ENCODE measurements at regions not wholly inside any gene's neighbourhood (a gene's known extent, or its start where the extent isn't known, plus 50 kb on each side); places are given as distances from the start of the nearest gene placed in this dataset.
"Not testable (repeated sequence)": the region's sequence is repeated elsewhere in the genome, so short reads cannot be mapped to it uniquely, and the experiment has no call there.

DNA sequence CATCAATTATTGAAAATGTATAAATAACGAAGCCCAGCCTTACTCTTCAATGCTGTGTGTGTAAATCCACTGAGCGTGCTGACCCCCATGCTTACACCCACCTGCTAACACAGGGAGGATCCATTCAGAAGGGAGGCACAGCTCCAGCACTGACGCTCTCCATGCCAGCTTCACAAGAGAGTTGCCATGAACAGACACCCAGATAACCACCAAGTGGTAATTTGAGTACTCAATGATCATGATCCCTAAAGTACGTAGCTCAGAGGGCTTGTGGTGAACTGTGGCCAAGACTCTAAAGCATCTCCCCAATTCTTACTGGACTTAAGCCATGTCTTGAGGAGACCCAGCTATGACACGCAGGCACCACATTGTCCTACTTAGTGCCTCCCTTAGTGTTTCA, 98.7 kb downstream of the IGLL1 start:
- DNase-seq (ENCODE audit: low read depth, low spot score): no peak
- TF ChIP-seq, protein P1, sequence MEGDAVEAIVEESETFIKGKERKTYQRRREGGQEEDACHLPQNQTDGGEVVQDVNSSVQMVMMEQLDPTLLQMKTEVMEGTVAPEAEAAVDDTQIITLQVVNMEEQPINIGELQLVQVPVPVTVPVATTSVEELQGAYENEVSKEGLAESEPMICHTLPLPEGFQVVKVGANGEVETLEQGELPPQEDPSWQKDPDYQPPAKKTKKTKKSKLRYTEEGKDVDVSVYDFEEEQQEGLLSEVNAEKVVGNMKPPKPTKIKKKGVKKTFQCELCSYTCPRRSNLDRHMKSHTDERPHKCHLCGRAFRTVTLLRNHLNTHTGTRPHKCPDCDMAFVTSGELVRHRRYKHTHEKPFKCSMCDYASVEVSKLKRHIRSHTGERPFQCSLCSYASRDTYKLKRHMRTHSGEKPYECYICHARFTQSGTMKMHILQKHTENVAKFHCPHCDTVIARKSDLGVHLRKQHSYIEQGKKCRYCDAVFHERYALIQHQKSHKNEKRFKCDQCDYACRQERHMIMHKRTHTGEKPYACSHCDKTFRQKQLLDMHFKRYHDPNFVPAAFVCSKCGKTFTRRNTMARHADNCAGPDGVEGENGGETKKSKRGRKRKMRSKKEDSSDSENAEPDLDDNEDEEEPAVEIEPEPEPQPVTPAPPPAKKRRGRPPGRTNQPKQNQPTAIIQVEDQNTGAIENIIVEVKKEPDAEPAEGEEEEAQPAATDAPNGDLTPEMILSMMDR (IDR thresholded peaks at IDR 0.05; ENCODE audit: low read depth, low read length): no peak
- in situ Hi-C loops (cut with HindIII; ENCODE audit: low sequenced_read_pairs): no loop called here
- H3K4me3 ChIP-seq (ENCODE audit: low read depth, low read length): no peak overlapping the region

DNA sequence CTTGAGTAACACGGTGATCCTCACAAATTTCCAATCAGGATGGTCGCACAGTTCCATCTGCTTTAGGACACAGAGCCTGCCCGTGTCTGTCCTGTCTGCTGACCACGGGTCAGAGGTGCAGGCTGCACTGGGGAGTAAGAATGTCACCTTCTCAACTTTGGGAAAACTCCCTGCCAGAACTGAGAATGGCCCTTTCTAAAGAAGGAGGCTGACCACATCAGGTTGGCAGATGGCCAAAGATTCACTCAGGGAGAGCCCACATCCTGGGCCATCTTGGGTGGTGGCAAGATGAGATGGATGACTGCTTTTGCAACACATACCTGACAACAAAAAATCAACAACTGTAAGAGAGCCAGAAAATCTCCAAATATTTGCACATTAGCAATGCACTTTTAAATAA, 101.9 kb downstream of the IGLL1 start:
- H3K4me3 ChIP-seq (ENCODE audit: low read depth, low read length): no peak overlapping the region
- no peak for DNase-seq (ENCODE audit: low read depth, low spot score)
- in situ Hi-C loops (cut with HindIII; ENCODE audit: low sequenced_read_pairs): no loop called here
- TF ChIP-seq, protein P1 (IDR thresholded peaks at IDR 0.05; ENCODE audit: low read depth, low read length): no peak

DNA sequence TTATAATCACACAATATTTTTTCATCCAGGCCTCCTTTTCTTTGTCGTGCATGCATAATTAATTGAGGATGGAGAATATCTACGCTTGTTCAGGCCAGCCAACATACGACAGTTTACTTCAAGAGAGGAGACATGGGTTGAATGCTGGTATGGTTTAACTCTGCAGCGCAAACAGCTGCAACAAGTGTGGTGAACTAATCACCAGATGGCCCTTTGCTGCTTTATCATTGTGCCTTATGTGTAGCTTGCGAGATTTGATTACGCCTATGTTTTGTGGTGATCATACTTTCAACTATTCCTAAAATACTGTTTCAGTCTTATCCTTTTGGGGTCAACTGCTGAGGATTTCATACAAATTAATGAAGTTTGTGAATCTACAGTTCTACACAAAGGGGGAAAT, 105.6 kb downstream of the IGLL1 start:
- in situ Hi-C loops (cut with HindIII; ENCODE audit: low sequenced_read_pairs); DNase-seq (ENCODE audit: low read depth, low spot score); H3K4me3 ChIP-seq (ENCODE audit: low read depth, low read length): not testable (repeated sequence)

DNA sequence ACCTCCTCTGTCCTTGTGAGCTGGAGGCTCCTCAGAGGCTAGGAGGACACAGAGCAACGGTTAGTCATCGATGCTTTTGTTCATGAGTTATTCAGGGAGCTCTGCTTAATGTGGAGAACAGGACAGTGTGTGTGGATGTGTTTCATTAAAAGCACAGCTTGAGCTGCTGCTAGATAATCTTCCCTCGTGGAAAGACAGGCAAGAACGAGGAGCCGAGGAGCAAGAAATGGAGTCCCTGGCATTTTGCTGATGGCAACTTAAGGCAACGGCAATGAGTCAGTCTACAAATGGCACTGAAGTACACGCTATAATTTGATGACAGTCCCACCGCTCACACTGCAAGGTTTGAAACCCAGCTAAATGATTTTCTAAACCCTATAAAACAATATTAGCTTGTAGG, 106.2 kb downstream of the IGLL1 start:
- TF ChIP-seq, protein P1 (IDR thresholded peaks at IDR 0.05; ENCODE audit: low read depth, low read length): no peak
- in situ Hi-C loops (cut with HindIII; ENCODE audit: low sequenced_read_pairs): no loop called here
- no peak for DNase-seq (ENCODE audit: low read depth, low spot score)
- H3K4me3 ChIP-seq (ENCODE audit: low read depth, low read length): no peak overlapping the region

DNA sequence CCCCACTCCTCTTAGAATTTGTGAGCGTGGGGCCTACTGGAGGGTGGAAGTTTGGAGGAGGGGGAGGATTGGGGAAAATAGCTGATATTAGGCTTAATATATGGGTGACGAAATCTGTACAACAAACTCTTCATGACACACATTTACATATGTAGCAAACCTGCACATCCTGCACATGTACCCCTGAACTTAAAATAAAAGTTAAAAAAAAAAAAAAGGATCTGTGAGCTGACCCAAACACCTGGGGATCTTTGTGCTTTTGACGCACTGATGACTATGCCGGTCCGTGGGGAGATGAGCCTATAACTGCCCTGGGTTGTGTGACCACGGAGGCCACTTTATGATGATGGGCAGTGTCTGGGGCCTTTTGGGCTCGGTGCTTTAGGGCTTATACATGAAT, 107.7 kb downstream of the IGLL1 start:
- in situ Hi-C loops (cut with HindIII; ENCODE audit: low sequenced_read_pairs); DNase-seq (ENCODE audit: low read depth, low spot score): not testable (repeated sequence)

DNA sequence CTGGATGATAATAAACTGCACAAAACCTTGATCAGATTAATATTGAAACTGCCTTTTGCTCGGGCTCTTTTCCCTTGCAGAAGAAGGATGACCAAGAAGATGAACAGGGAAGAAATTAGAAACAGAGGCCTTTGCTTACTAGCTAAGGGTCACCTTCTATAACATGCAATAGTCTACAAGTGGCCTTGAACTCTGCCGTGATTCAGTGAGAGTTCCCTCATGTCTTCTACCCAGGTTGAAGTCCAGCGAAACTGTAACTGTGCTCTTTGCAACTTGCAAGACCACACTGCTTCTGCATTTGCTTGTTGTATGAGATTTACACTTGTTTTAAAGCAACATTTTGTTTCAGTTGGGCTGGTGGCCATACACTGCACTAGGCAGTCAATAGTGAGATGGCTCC, 108.4 kb downstream of the IGLL1 start:
- TF ChIP-seq, protein P1 (IDR thresholded peaks at IDR 0.05; ENCODE audit: low read depth, low read length): no peak
- in situ Hi-C loops (cut with HindIII; ENCODE audit: low sequenced_read_pairs): no loop called here

More for the DNA sequence above, 107.7 kb downstream of the IGLL1 start:
- H3K4me3 ChIP-seq (ENCODE audit: low read depth, low read length): not testable (repeated sequence)

DNA sequence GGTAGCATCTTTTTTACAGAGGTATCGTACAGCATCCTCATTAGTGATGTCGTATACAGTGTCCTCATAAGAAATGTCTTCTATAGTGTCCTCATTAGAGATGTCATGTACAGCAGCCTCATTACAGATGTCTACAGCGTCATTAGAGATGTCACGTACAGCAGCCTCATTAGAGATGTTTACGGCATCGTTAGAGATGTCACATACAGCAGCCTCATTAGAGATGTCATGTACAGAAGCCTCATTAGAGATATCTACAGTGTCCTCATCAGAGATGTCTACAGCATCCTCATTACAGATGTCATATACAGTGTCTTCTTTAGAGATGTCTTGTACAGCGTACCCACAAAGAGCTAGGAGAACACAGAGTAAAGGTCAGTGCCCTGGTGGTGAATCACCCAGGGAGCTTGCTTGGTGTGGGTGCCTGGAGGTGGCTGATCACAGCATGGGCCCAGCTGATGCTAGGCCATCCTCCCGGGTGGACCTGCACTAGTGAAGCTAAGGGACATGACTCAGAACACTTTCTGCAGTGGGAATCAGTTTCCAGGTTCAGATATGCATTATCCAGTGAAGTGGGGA, 109.2 kb downstream of the IGLL1 start:
- TF ChIP-seq, protein P1 (IDR thresholded peaks at IDR 0.05; ENCODE audit: low read depth, low read length): no peak
- no peak overlapping the region for H3K4me3 ChIP-seq (ENCODE audit: low read depth, low read length)
- in situ Hi-C loops (cut with HindIII; ENCODE audit: low sequenced_read_pairs): no loop called here
- no peak for DNase-seq (ENCODE audit: low read depth, low spot score)

More for the DNA sequence above, 108.4 kb downstream of the IGLL1 start:
- DNase-seq (ENCODE audit: low read depth, low spot score): no peak
- no peak overlapping the region for H3K4me3 ChIP-seq (ENCODE audit: low read depth, low read length)
